GM19452 (cell line): ENCODE measurements at regions not wholly inside any gene's neighbourhood (a gene's known extent, or its start where the extent isn't known, plus 50 kb on each side); places are given as distances from the start of the nearest gene placed in this dataset.

Experiments
- ATAC-seq: cut with Tn5 transposase; IDR thresholded peaks from one replicate; pipeline ENCODE4 v1.9.1; 2021; ENCODE audit not compliant: unreplicated experiment

GRCh38 chr2:146868051-146868450 is 976.8 kb upstream of the ACVR2A start:
- ATAC-seq, result no peak

- ATAC-seq, result no peak
Observed at GRCh38 chr2:146867477-146867986, 977.3 kb upstream of the ACVR2A start.

- ATAC-seq, result no peak
Observed at GRCh38 chr2:146853741-146854444, 990.9 kb upstream of the ACVR2A start.

GRCh38 chr2:146852661-146853060 is 992.2 kb upstream of the ACVR2A start:
- ATAC-seq, result no peak

GRCh38 chr2:146850746-146851145 is 994.1 kb upstream of the ACVR2A start:
- ATAC-seq, result no peak

- no peak for ATAC-seq
Observed at GRCh38 chr2:146847846-146848245, 997.0 kb upstream of the ACVR2A start.

- ATAC-seq, result no peak
Observed at GRCh38 chr2:146844226-146844990, 1000.4 kb upstream of the ACVR2A start.

- no peak for ATAC-seq
Observed at GRCh38 chr2:146837857-146838256, 1007.0 kb upstream of the ACVR2A start.

GRCh38 chr2:146826388-146826787 is 1018.4 kb upstream of the ACVR2A start:
- no peak for ATAC-seq

- ATAC-seq, result no peak
Observed at GRCh38 chr2:146821836-146822316, 1023.0 kb upstream of the ACVR2A start.

GRCh38 chr2:146820672-146821071 is 1024.2 kb upstream of the ACVR2A start:
- no peak for ATAC-seq

- ATAC-seq, result no peak
Observed at GRCh38 chr2:146818122-146818521, 1026.7 kb upstream of the ACVR2A start.

- no peak for ATAC-seq
Observed at GRCh38 chr2:146817613-146818012, 1027.2 kb upstream of the ACVR2A start.

GRCh38 chr2:146814971-146815370 is 1029.9 kb upstream of the ACVR2A start:
- no peak for ATAC-seq

- no peak for ATAC-seq
Observed at GRCh38 chr2:146807568-146808168, 1037.2 kb upstream of the ACVR2A start.

GRCh38 chr2:146806364-146807005 is 1038.3 kb upstream of the ACVR2A start:
- ATAC-seq, result no peak

- ATAC-seq, result no peak
Observed at GRCh38 chr2:146804288-146804687, 1040.5 kb upstream of the ACVR2A start.

GRCh38 chr2:146801886-146802285 is 1042.9 kb upstream of the ACVR2A start:
- ATAC-seq, result no peak

GRCh38 chr2:146786396-146786795 is 1058.4 kb upstream of the ACVR2A start:
- no peak for ATAC-seq

- no peak for ATAC-seq
Observed at GRCh38 chr2:146785101-146785500, 1059.7 kb upstream of the ACVR2A start.

GRCh38 chr2:146784602-146785001 is 1060.2 kb upstream of the ACVR2A start:
- no peak for ATAC-seq
